Stimulated activated CD8-positive, alpha-beta memory T cell treated with anti-CD3 and anti-CD28 coated beads, Interleukin-7, amount 100 ng/mL, for 24 hours (primary cell): ENCODE measurements at regions not wholly inside any gene's neighbourhood (a gene's known extent, or its start where the extent isn't known, plus 50 kb on each side); places are given as distances from the start of the nearest gene placed in this dataset.
"Not testable (repeated sequence)": the region's sequence is repeated elsewhere in the genome, so short reads cannot be mapped to it uniquely, and the experiment has no call there.

Experiments
- DNase-seq: peaks from one replicate; pipeline ENCODE4 v3.0.0-alpha.2; 2020; ENCODE audit warnings: low read depth

- no peak for DNase-seq
Measured at GRCh38 chr5:135157421-135158313, 123.6 kb upstream of the PITX1 start.

- no peak for DNase-seq
Measured at GRCh38 chr5:135156715-135157404, 122.8 kb upstream of the PITX1 start.

GRCh38 chr5:135156337-135156714, 122.3 kb upstream of the PITX1 start:
- DNase-seq: no peak

GRCh38 chr5:135155616-135156214, 121.7 kb upstream of the PITX1 start:
- no peak for DNase-seq

GRCh38 chr5:135154961-135155360, 120.9 kb upstream of the PITX1 start:
- no peak for DNase-seq

- DNase-seq: no peak
Measured at GRCh38 chr5:135154197-135154596, 120.2 kb upstream of the PITX1 start.

GRCh38 chr5:135153661-135154060, 119.6 kb upstream of the PITX1 start:
- DNase-seq: no peak

- DNase-seq: no peak
Measured at GRCh38 chr5:135153259-135153658, 119.2 kb upstream of the PITX1 start.

GRCh38 chr5:135151660-135152059, 117.6 kb upstream of the PITX1 start:
- not testable (repeated sequence) for DNase-seq

GRCh38 chr5:135151256-135151655, 117.2 kb upstream of the PITX1 start:
- no peak for DNase-seq

- no peak for DNase-seq
Measured at GRCh38 chr5:135150767-135151166, 116.7 kb upstream of the PITX1 start.

GRCh38 chr5:135149956-135150723, 116.1 kb upstream of the PITX1 start:
- no peak for DNase-seq

GRCh38 chr5:135149229-135149955, 115.4 kb upstream of the PITX1 start:
- no peak for DNase-seq

- DNase-seq: no peak
Measured at GRCh38 chr5:135147294-135148090, 113.5 kb upstream of the PITX1 start.

- no peak for DNase-seq
Measured at GRCh38 chr5:135145985-135146384, 112.0 kb upstream of the PITX1 start.

- DNase-seq: not testable (repeated sequence)
Measured at GRCh38 chr5:135143682-135144081, 109.7 kb upstream of the PITX1 start.

- no peak for DNase-seq
Measured at GRCh38 chr5:135141303-135142268, 107.6 kb upstream of the PITX1 start.

GRCh38 chr5:135140446-135141204, 106.6 kb upstream of the PITX1 start:
- no peak for DNase-seq
